GM21619 (cell line): ENCODE measurements at regions not wholly inside any gene's neighbourhood (a gene's known extent, or its start where the extent isn't known, plus 50 kb on each side); places are given as distances from the start of the nearest gene placed in this dataset.
"Not testable (repeated sequence)": the region's sequence is repeated elsewhere in the genome, so short reads cannot be mapped to it uniquely, and the experiment has no call there.

Experiments
- ATAC-seq: cut with Tn5 transposase; IDR thresholded peaks from one replicate; pipeline ENCODE4 v1.9.1; 2021; ENCODE audit not compliant: unreplicated experiment

- ATAC-seq = no peak
Observed at GRCh38 chr6:167208819-167209576, 51.2 kb upstream of the GPR31 start.

DNA sequence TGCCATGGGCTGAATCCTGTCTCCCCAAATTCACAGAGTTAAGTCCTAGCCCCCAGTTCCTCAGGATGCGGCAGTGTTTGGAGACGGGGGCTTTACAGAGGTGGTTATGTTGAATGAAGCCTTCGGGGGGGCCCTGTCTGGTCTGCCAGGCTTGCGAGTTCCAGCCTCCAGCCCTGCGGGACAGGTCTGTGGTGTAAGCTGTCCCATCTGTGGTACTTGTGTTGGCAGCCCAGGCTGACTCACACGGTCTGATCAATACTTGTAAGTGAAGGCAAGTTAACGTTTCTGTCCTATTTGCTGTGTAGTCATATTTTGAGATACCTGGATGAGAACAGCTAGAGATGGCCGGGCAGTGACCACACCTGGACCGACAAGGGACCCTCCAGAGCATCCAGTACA is 51.8 kb upstream of the GPR31 start:
- no peak for ATAC-seq

- ATAC-seq = no peak
Observed at GRCh38 chr6:167210375-167211294, 52.9 kb upstream of the GPR31 start.

DNA sequence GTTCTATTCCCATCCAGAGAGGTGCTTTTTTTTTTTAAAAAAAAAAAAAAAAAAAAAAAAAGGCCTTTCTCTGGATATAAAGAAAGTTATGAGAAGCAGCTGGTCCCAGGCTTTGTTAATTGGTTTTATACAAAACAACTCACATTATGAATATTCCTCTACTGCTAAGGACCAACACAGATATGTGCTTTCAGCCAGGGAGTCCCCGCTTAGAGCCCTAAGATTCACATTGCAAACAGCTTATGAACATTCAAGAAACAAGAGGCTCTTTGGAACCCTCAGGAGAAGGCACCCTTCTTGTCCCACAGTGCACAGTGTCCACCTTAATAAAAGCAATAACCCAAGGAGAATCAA is 53.5 kb upstream of the GPR31 start:
- no peak for ATAC-seq

GRCh38 chr6:167211881-167212712 is 54.3 kb upstream of the GPR31 start:
- peak; percentile 6 for ATAC-seq

GRCh38 chr6:167212713-167213005 is 54.9 kb upstream of the GPR31 start:
- ATAC-seq = peak; percentile 81

GRCh38 chr6:167214206-167214605 is 56.4 kb upstream of the GPR31 start:
- ATAC-seq = no peak

GRCh38 chr6:167215429-167216250 is 57.9 kb upstream of the GPR31 start:
- not testable (repeated sequence) for ATAC-seq

DNA sequence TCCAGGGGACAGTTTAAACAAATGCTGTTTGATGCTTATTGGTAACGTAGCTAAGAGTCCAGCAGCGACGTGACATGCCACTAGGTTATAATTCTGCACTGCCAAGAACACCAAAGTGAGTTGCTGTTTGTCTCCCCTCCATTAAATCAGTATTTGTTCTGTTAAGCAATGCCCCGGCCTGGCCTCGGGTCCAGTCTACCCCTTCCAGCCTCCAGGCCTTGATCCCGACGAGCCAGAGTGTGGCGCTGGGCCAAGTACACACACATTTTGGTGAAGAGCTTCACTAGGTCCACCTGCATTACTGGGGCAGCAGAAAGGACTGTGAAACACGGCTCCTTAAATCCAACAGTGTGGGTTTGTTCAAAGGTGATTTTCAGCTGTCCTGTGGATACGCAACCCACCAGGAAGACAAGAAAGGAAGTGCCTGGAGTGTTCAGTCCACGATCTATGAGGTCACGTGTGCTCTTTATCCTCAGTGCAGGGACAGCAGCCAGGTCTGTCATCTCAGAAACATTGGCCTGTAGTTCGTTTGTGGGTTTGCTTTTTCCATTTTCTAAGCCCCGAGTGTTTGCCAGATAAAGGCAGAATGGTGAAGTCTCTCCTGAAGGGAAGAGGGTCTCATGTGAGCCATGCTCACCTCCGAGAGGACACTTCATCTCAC is 58.7 kb upstream of the GPR31 start:
- ATAC-seq = not testable (repeated sequence)

DNA sequence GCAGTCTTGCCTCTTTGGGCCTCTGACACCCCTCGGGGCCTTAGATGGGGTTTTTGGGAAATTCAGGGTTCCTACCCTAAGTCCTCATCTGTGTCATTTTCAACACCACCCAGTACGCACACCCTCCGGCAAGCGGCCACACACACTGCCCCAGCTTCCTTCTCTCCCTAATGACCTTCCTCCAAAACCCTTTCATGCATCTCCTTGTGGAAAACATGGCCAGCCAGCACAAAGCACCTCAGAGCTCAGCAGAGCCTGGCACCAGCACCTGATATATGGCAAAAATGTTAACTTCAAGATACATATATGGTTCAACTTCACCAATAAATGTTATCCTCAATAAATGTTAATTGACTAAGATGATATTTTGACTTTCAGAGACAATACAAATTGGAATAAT is 59.3 kb upstream of the GPR31 start:
- not testable (repeated sequence) for ATAC-seq

DNA sequence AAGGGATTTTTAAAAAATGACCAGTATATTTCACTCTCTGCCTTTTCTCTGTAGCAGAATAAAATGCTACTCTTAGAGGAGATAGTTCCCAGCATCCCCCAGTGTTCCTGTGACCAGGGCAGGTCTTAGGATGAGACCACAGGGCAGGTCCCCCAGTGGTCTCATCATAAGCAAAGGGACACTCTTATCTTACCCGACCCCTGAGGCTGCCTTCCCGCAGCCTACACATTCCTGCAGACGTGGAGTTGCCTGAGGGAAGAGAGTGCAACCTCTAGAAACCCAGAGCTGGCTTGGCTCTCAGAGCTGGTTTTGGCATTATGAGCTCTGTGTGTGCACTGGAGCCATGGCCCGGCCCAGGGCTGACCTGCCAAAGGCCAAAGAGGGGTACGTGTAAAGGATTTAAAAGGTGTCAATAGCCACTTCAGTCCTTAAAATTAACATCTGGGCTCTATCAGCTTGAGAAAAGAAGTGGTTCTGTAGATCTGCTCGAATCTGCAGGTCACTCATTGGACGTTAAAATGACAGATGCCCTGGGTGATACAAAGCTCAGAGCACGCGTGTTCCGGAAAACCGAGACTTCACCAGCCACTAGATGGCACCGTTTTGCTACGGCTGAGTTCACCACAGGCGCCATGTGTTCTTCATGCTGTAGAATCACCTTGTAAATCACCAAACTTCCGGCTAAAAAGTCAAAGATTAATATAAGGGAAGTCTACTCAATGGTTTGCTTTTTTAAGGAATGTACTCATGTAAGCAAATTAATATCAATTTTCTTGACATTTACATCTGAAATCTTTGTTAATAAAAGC is 60.4 kb upstream of the GPR31 start:
- peak; percentile 75 for ATAC-seq

- ATAC-seq = not testable (repeated sequence)
Observed at GRCh38 chr6:167219079-167219478, 61.3 kb upstream of the GPR31 start.

DNA sequence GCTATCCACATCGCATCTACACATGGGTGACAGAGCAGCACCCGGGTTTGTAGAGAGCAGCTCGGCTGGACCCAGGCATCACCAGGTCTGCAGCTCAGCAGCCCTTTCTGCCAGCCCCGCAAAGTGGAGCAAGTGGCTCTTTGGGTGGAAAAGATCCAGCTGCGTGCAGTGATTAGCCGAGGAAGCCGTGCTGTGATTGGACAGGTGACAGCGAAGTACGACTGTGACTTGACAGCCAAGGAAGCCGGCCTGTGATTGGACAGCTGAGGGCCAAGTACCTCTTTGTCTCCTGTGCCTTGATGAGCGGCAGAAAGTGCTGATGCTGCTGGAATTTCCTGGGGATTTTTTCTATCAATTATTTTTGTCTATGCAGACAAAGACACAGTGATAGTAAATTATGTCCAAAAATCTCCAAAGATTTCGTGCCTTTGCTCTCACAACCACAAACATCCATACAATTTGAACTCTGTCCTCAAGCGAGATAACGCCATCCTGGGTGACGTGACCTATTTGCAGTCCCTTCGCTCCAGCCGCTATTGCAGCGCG is 62.3 kb upstream of the GPR31 start:
- ATAC-seq = no peak

- no peak for ATAC-seq
Observed at GRCh38 chr6:167221400-167222201, 63.8 kb upstream of the GPR31 start.

DNA sequence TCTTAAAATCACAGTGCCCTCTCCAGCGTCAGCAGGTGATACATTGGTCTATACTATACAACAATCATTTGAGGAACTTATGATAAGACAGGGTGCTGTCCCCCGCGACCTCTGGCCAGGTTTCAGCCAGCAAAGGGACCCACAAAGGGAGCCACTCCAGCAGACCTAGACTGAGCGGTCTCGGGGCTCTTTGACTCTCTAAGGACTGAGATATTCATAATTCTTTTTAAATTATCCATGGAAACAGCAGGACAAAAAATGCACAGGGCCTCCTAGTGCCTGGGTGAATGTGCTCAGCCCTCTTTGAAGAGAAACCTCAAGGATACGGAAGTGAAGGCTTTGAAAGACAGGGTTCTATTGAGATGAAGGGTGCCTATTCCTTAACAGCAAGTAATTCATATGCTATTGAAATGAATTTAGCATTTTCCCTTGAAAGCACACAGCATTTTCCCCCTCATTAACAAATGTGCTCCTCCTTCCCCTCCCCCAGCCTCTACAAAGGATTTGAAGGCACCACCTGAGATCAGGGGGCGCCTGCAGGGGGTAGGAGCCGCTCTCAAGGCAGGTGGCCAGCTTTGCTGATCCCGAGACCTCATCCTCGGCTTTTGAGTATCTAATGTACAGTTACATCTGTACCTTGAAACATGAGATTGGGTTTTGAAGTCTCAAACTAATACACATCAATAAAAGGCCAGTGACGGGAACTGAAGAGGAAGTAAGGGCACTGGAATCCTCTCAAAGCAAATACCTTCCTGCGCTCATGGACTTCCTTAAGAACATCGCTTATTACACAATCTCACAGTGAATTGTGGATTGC is 65.3 kb upstream of the UNC93A start:
- not testable (repeated sequence) for ATAC-seq

- no peak for ATAC-seq
Observed at GRCh38 chr6:167226383-167226685, 64.8 kb upstream of the UNC93A start.

DNA sequence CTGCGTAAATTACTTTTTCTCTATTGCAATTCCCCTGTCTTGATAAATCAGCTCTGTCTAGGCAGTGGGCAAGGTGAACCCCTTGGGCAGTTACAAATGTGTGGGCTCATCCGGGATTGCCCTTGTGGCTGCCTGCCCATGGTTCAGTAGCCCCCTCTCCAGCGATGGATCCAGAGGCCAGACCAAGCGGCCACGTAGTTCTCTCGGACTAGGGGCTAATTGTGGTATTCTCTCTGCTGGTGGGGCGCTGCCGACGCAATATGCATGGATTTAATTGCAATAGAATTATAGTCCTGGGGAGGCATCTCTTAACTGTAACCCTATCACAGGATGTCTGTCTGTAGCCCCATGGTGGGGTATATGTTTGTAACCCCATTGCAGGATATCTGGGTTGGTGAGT is 64.3 kb upstream of the UNC93A start:
- ATAC-seq = no peak

GRCh38 chr6:167227984-167228383 is 63.1 kb upstream of the UNC93A start:
- ATAC-seq = no peak
